NCI-H1417 (cell line): ENCODE measurements at regions not wholly inside any gene's neighbourhood (a gene's known extent, or its start where the extent isn't known, plus 50 kb on each side); places are given as distances from the start of the nearest gene placed in this dataset.

Source experiments
- DNase-seq, 3 experiments: peaks; one replicate each; lab custom pipeline; 2025; lab: John Stamatoyannopoulos, UW

DNA sequence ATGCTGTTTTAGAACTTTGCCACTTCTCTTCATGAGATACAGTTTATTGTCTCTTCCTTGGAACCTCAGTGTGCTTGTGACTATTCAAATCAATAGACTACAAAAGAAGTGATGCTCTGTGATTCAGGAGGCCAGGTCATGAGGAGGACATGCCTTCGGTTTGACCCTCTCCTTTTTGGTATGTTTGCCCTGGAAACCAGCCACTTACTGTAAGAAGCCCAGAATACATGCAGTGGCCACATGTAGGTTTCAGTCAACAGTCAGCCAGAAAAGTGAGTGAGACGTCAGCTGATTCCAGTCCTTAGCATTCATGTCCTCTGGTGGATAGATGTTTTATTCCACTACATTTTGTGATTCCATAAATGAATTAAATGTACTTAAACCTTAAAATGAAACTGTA lies 328.7 kb downstream of the PCDH18 start:
- no peak for DNase-seq

DNA sequence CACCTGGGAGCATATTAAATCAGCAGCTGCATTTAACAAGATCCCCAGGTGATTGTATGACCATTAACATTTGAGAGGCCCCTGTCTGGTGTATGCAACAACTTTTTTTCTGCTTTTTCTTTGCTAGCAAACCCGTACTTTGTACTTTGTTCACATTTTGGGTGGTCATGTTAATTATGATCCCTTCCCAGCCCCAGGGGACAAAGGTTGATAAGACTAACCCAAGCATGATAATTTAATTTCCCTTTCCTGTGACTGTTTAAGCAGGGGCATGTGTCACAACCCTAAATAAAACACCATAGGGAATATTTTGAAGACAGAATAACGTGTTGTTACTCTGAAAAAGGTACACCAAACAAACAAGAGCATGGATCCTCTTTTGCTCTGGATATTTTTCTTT lies 332.0 kb downstream of the PCDH18 start:
- DNase-seq, result peak in 2 of 3 experiments; percentile 12 to 63

DNA sequence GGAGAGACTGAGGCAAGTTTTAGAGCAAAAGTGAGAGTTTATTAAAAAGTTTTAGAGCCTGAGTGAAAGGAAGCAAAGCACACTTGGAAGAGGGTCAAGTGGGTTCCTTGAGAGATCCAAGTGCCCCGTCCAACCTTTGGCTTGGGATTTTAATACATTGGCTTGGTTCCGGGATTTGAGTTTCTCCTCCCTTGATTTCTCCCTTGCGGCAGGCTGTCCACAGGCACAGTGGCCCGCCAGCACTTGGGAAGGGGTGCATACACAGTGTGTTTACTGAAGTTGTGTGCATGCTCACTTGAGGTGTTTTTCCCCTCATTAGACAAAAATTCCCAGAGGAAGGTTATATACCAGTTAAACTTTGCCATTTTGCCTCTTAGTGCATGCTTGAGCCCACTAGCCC lies 333.5 kb downstream of the PCDH18 start:
- no peak for DNase-seq

DNA sequence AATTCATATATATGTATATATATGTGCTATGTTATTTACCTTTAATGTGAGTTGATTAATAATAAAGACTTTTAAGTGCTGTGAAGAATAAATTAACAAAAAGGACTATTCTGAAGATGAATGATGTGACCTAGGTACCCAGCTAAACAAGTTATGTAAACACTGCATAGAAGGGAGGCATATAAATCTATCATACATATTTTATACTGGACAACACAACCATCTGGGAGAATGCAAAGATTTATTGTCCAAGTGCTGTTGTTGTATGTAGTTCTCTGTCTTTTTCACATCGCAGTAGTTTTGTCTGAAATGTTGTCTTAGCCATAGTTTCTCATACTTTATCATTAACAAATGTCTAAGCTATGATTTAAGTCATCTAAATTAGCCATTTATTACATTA lies 337.6 kb downstream of the PCDH18 start:
- peak in 1 of 3 experiments; percentile 29 for DNase-seq

DNA sequence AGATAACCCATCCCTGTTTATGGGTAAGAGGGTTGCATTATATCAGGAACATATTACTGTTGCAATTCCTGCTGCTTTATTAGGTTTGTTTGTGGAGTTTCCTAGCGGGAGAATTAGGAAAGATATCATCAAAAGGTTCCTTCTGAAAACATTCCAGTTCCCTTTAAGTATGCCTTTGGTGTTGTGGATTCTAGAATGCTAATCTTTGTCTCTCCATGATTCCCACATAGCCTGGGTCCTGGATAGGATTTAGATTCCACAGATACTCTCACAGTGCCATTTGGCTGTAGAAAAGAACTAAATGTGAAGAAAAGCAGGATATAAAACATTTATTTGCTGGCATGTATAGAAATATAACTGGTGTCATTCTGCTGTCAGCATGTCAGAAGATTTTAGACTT lies 338.7 kb downstream of the PCDH18 start:
- no peak for DNase-seq

DNA sequence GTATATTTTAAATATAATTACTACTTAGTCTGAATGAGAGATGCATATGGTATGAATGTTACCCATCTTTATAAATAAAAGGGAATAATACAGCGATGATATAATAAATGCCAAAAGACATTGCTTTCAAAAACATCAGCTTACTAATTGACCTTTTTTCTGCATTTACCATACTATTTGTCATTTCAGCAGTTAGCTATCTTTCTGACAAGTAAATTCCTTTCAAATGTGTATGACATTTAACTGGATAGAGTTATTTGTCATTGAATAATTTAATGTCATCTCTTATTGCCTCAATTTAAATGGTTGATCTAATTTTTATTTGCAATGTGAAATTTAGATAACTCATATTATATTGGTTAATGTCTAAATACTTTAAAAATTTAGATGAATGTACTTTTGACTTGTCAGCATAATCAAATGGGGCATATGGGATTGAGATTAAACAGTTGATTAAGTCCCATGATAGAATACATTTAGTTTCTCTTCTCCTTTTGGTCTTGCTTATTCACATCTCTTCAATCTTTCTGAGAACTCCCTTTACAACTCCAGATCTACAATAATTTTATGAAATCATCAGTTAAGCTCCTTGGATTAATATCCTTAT lies 350.9 kb downstream of the PCDH18 start:
- DNase-seq, result no peak

DNA sequence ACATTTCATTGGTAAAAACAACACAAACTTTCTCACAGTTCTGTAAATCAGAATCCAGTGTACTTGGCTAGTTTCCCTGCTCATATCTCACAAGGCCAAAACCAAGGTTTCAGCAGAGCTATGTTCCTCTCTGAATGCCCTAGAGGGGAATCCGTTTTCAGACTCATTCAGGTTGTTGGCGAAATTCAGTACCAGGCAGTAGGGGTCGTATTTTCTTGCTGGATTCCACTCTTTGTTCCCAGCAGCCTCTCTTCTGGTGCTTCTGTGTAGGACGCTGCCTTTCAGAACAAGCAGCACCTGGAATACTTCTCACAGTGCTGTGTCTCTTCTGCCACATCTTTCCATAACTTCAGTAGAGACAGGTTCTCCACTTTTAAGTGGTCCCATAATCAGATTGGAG lies 351.9 kb downstream of the PCDH18 start:
- no peak for DNase-seq

DNA sequence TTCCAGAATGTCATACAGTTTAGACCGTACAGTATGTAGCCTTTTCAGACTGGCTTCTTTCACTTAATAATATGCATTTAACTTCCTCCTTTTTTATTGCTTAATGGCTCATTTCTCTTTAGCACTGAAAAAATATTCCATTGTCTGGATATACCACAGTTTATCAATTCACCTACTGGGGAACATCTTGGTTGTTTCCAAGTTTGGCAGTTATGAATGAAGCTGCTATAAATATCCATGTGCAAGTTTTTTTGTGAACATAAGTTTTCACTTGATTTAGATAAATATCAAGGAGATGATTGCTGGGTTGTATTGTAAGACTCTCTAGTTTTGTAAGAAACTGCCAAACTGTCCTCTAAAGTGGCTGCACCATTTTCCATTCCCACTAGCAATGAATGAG lies 375.5 kb downstream of the PCDH18 start:
- no peak for DNase-seq

DNA sequence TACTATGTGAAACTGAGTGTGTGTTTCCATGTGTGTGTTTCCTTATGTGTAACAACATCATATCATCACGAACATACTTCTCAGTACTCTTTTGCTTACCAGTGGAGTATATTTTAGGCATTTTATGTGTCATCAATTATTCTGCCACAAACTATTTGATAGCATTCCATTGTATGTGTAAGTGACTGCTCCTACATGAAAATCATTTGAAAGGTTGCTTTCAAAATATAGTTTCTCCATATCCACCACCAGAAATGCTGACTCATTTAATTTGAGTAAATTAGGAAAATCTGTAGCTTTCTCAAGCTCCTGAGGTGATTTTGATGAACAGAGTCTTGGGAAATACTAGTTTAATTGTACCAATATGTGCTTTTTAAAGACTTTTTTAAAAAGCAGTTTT lies 376.2 kb downstream of the PCDH18 start:
- DNase-seq, result no peak

DNA sequence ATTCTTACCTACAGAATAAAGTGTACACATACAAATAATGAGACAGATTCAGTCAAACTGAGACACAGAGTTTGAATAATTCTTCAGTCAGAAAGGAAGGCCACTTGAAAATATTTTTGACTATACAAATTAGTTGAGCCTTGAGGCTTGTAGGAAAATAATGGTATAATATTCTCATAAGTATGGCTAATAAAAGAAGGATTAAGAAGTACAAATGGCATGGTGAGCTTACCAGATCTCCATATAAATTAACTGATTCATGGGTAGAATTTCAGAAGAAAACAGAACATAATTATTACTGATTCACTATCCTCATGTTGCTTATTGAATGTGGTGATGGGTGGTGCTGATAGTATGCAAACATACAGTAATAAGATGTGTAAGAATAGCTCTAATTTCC lies 401.1 kb downstream of the PCDH18 start:
- no peak for DNase-seq

DNA sequence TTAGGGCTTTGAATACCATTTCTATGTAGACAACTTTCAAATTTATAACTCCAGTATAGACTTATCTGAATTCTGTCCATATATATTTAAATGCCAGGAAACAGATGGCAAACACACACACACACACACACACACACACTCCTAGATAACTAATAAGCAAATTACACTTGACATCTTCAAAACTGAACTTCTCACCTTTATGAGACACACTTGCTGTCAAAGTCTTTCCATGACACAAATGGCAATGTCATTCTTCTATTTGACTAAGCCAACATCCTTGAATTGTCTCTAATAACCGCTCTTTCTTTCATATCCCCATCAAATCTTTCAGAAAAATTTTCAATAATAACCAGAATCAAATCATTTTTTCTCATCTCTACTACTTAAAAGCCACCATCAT lies 402.4 kb downstream of the PCDH18 start:
- no peak for DNase-seq

DNA sequence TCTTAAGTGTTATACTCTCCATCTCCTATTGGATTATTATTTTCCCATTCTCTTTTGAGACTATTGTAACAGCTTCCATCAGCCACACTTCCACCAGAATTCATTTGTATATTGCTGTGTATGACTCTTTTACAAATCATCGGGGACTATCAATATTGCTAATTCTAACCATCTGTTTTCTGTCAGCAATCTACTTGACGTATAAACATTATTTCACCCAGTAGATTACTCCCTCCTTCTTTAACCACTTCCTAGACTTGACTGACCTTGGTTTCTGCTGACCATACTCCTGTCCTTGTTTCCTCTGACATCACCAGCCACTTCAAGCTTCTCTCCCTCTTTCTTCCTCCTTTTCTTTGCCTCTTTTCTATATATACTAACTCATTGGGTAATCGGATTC lies 402.9 kb downstream of the PCDH18 start:
- DNase-seq, result no peak

DNA sequence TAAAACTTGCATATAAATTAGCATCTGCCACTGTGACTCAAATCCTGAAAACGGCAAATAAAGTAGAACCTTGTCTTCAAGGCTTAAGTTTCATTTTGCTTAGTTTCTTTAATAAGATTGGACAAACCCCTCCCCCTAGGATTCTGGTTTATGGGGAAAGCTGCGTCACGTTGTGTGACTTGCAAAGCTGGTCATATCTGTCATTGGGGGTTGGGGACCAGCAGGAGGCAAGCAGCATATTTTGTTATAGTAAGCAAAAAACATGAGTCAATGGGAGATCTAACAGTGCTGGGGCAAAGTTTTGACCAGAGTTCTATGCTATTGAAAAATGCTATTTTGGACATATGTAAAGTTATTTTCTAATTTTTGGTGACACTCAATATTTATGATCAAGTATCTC lies 407.3 kb downstream of the PCDH18 start:
- DNase-seq, result peak in 1 of 3 experiments; percentile 60

DNA sequence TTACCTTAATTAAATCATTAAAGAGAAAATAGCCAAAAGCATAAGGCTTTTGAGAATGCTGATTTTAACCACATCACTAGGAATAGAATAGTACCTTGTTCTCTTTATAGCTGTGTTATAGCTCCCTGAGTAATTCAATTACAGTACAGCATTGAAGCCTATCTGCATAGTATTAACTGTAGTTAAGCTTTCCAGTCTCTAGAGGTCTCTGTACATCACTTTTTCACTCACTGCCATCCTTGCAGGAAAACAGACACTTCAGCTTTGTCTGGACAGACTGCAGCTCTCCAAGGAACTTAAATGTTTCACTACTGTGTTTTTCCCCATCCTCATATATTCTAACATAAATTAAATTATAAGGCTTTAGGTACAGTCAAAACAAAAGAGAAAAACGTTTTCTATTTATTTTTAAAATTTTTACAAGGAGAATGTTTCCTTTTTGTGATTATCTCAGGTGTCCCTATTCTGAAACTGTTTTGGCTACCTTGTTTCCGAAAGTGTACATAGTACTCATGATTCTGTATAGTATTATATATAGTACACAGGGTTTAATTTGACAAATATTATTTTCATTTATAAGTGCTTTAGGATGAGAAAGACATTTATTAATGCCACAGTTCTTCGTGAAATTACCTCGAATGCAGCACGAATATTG lies 407.9 kb downstream of the PCDH18 start:
- DNase-seq, result peak; percentile 14 to 83 (median 33)

DNA sequence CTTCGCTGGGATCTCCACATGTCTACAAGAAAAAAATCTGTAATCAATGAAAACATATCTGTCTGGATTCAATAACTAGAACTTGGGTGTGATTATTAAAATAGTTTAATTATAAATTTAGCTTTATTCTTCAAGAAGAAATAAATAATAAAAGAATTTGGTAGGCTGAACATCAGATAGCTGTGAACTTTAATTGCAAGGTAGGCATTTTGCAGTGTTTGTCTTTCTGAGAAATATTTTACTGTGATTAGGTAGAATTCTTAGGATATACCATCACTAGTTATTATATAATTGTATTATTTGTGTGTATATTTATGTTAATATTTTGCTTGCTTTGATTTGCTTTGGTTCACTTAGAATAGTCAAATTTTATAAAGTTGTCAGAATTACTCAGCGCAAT lies 409.4 kb downstream of the PCDH18 start:
- no peak for DNase-seq

DNA sequence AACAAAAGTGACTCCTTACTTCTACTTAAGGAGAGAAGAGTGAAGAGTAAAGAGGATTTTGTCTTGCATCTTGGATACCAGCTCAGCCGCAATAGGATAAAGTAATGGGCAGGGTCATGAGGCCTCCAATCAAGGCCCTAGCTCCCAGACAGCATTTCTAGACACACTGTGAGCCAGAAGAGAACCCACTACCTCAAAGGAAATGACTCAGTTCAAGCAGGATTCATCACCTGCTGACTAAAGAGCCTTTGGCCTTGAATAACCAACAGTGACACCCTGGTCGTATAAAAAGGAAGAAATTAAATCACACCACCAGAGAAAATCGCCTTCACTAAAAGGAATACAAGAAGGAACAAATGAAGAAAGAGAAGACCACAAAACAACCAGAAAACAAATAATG lies 416.1 kb downstream of the PCDH18 start:
- DNase-seq, result no peak

DNA sequence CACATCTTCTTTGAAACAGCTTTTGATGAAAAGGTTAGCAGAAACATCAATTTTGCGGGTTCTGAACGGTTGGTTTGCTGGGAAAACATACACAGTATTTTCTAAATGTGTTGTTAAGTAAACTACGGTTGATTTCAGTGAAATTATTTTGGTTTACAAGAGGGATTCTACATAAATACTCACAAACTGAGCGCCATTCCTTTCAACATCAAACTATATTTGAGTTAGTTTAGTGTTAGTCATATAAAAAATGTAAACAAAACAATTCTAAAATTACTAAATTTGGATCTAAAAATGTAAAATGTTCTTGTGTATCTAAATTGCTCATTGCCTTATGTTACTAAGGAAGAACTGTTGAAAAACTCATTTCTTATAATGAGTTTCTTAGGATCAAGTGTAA lies 425.6 kb downstream of the PCDH18 start:
- no peak for DNase-seq

DNA sequence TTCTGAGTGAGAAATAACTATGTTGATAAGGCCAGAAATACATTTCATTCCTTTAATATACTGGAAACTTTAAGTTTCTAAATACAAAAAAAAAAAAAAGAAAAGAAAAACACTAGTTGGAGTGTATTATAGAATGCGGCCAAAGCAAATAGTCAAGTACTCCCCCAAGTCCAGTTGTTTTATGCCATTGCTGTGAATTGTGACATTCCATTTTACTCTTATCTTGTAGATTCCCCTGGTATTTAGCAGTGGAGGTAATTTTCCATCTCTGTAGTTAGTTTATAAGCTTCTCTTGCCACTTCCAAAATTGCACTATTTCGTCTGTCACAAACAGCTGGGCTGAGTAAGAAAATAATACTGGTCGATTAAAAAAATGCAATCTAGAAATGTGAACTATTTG lies 426.0 kb downstream of the PCDH18 start:
- no peak for DNase-seq

DNA sequence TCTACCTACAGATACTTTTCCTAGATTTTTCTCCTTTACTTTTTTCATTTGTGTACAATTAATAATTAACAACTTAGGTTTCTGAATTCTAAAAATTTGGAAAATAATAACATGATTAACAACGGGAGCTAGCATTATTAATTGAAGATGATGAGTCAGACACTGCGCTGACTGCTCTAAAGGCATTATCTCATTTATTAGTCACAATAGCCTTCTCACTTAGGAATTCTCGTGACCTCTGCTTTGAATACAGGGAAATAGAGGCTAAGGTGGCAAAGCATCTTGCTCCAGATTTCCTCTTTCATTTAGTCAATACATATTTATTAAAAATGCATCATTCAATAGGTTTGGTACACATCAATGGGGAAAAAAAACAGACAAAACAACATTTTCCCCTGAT lies 441.3 kb downstream of the PCDH18 start:
- no peak for DNase-seq

DNA sequence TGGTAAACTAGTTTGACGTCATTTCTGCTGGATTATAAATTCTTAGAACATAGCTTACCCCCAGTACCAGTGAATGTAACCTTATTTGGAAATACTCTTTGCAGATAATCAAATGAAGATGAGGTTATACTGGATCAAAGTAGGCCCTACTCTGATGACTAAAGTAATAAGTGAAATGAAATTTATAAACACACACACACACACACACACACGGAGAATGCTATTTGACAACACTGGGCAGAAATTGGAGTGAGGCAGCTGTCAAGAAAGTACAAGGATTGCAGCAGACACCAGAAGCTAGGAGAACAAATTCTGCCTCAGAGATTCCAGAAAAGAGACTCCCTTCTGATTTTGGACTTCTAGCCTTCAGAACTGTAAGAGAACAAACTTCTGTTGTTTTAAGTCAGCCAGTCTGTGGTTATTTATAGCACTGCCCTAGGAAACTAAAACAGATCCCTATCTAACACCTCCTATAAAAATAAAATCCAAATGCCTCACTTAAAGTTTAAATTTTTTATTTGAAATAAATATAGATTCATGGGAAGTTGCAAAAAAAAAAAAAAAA lies 448.6 kb downstream of the PCDH18 start:
- no peak for DNase-seq

DNA sequence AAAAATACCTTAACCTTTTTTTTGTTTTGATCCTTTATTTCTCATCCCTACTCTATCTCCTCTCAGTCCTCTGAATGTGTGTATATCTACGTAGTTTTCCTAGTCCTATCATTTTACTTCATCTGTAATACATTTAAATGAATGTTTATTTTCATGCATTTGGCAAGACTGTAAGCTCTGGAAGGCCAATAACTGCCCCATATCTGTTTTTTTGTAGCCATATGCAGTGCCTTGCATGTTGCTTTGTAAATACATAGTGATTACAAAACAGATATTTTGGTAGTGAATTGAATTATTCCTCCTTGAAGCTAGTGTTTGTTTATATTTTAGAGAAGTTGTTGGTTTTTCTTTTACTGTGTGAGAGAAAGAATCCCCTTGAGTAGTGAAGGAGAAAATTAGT lies 450.2 kb downstream of the PCDH18 start:
- no peak for DNase-seq

DNA sequence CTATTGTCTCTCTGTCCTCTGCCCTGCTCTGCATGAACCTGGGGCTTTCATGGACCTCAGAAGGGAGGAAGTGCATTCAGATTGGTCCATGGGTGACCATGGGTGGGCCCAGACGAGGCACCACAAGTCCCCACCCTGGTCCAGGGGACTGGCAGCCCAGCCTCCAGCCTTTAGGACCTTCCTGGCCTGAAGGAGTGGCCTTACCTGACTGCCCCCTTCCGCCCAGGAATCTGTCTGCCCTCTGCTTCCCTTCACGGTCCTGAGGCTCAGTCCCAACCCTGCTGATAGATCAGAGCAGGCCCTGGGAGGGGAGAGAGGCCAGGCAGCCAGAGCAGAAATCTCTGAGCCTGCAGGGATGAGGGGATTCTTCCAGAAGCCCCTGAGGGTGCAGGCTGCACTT lies 455.4 kb downstream of the PCDH18 start:
- no peak for DNase-seq

DNA sequence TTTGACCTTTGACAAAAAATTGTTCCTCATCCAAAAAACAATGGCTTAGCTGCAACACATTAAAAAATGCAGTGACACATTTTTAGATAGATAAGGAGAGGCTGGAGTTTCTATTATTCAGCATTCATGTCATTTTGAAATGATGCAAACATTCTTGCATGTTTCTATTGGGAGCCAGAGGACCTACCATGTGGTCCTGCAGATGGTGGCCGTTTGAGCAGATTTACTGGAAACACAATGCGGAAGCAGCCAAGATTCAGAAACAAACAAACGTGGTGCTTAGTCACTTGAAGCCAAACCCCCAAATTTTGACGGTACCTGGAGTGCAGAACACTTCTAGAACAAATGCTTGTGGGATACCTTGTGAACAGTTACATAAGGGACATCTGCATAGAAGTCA lies 456.7 kb downstream of the PCDH18 start:
- no peak for DNase-seq

DNA sequence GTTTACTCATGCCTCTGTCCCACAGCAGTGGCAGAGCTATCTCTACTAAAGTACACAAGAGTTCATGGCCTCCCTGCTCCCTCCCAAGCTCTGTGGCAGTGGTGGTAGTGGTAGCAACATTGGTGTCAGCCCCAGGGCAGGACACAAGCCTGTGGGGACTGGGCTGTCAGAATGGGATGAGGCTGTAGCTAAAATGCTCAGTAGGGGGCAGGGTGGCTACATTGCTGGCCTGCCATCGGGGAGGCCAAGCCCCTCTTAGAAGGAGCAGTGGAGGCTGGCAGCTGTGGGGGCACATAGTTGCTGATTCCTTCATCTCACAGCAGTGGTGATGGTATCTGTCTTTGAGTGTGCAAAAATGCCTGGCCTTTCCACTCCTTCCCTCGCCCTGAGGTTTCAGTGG lies 461.7 kb downstream of the PCDH18 start:
- DNase-seq, result no peak
